ENCODE measurements at regions not wholly inside any gene's neighbourhood (a gene's known extent, or its start where the extent isn't known, plus 50 kb on each side); places are given as distances from the start of the nearest gene placed in this dataset.

DNA sequence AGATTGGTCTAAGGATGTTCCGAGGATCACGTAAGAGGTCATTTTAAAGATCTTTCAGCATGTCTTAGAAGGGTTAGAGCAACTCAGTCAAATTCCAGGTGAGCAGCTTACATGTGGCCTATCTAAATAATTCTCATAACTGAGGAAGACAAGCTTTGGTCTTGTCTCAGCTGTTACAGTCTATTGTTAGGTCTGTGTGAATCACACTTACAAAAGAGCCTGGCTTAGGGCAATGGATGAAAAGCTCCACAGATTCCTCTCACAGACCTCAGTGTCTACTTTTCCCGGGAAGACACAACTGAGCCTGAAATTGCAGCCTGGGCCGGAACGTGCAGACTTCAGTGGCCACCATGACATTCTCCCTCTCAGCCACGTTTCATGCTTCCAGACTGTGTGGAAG lies 173.1 kb downstream of the INHBA start:
- TF ChIP-seq, protein P1, sequence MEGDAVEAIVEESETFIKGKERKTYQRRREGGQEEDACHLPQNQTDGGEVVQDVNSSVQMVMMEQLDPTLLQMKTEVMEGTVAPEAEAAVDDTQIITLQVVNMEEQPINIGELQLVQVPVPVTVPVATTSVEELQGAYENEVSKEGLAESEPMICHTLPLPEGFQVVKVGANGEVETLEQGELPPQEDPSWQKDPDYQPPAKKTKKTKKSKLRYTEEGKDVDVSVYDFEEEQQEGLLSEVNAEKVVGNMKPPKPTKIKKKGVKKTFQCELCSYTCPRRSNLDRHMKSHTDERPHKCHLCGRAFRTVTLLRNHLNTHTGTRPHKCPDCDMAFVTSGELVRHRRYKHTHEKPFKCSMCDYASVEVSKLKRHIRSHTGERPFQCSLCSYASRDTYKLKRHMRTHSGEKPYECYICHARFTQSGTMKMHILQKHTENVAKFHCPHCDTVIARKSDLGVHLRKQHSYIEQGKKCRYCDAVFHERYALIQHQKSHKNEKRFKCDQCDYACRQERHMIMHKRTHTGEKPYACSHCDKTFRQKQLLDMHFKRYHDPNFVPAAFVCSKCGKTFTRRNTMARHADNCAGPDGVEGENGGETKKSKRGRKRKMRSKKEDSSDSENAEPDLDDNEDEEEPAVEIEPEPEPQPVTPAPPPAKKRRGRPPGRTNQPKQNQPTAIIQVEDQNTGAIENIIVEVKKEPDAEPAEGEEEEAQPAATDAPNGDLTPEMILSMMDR (conservative IDR thresholded peaks at IDR 0.05 in 1 of 2, IDR thresholded peaks at IDR 0.05 in 1 of 2; ENCODE audit: extremely low read depth in 1 of 2, insufficient read depth in 1 of 2, low read depth in 1 of 2, low read length in 2 of 2) = no peak
- no peak for TF ChIP-seq EZH2 (IDR thresholded peaks at IDR 0.05; ENCODE audit: borderline replicate concordance, low read length)
